ENCODE measurements at regions not wholly inside any gene's neighbourhood (a gene's known extent, or its start where the extent isn't known, plus 50 kb on each side); places are given as distances from the start of the nearest gene placed in this dataset.

DNA sequence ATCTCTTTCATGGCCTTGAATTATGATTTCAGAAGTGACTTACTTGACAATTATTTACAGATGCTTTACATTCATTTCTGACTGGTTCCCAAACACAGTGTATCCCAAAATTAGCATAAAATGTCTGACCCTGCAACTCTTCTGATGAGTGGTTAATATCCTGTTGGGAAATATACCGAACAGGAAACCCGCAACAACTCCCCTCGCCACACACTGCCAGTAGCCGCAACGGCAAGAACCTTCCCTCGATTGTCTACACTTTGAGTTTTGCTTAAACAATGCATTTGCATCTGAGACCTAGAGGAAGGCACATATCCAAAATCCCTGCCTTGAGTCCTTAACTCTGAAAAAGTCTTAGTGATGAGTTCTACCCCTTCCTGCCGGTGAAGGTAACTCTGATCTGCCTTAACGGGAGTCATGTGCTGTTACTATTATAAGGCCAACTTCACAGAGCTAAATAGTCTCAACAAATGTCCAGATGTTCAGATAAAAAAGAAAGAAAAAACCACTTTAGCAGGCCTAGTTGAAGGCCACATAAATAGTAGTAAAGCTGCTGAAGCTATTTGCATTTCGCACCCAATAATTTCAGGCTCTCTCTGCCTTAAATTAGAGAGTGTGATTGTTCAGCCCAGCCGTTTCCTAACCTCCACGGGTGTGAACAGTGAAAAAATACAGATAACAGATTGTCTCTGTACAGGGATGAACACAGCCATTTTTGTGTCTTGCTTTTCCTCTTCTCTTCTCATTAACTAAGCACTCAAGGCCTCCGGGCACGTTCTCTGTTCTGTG, 321.1 kb downstream of the HS3ST3B1 start:
- peak; percentile 96 for DNase-seq (ENCODE audit: low read depth)
- TF ChIP-seq POLR2A (IDR thresholded peaks at IDR 0.05; ENCODE audit: extremely low read depth, insufficient read length): no peak
- no peak for TF ChIP-seq MYC (IDR thresholded peaks at IDR 0.05; ENCODE audit: low read depth, low read length)
- TF ChIP-seq, protein P1, sequence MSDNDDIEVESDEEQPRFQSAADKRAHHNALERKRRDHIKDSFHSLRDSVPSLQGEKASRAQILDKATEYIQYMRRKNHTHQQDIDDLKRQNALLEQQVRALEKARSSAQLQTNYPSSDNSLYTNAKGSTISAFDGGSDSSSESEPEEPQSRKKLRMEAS (IDR thresholded peaks at IDR 0.05; ENCODE audit: low read depth, low read length): no peak
- TF ChIP-seq, protein P2, sequence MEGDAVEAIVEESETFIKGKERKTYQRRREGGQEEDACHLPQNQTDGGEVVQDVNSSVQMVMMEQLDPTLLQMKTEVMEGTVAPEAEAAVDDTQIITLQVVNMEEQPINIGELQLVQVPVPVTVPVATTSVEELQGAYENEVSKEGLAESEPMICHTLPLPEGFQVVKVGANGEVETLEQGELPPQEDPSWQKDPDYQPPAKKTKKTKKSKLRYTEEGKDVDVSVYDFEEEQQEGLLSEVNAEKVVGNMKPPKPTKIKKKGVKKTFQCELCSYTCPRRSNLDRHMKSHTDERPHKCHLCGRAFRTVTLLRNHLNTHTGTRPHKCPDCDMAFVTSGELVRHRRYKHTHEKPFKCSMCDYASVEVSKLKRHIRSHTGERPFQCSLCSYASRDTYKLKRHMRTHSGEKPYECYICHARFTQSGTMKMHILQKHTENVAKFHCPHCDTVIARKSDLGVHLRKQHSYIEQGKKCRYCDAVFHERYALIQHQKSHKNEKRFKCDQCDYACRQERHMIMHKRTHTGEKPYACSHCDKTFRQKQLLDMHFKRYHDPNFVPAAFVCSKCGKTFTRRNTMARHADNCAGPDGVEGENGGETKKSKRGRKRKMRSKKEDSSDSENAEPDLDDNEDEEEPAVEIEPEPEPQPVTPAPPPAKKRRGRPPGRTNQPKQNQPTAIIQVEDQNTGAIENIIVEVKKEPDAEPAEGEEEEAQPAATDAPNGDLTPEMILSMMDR (IDR thresholded peaks at IDR 0.05; ENCODE audit: low read depth, low read length): no peak

DNA sequence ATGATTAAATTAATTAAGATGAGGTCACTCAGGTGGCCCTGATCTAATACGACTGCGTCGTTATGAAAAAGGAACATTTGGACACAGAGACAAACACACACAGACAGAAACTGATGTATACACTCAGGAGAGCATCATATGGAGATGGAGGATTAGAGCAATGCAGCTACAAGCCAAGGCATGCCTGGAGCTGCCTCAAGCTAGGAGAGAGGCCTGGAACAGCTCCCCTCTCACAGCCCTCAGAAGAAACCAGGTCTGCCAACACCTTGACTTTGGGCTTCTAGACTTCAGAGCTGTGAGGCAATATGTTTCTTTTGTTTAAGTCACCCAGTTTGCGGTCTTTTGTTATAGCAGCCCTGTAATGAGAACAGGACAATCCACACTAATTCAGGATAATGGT, 318.9 kb downstream of the HS3ST3B1 start:
- H3K4me3 ChIP-seq (ENCODE audit: low read depth, low read length): no peak overlapping the region
- no peak for TF ChIP-seq POLR2A (IDR thresholded peaks at IDR 0.05; ENCODE audit: extremely low read depth, insufficient read length)
- no peak for TF ChIP-seq MYC (IDR thresholded peaks at IDR 0.05; ENCODE audit: low read depth, low read length)
- TF ChIP-seq, protein P1 (IDR thresholded peaks at IDR 0.05; ENCODE audit: low read depth, low read length): no peak
- TF ChIP-seq, protein P2 (IDR thresholded peaks at IDR 0.05; ENCODE audit: low read depth, low read length): no peak
- no peak for DNase-seq (ENCODE audit: low read depth)

More for the DNA sequence above, 321.1 kb downstream of the HS3ST3B1 start:
- H3K4me3 ChIP-seq (ENCODE audit: low read depth, low read length): peak overlapping the region; percentile 7

DNA sequence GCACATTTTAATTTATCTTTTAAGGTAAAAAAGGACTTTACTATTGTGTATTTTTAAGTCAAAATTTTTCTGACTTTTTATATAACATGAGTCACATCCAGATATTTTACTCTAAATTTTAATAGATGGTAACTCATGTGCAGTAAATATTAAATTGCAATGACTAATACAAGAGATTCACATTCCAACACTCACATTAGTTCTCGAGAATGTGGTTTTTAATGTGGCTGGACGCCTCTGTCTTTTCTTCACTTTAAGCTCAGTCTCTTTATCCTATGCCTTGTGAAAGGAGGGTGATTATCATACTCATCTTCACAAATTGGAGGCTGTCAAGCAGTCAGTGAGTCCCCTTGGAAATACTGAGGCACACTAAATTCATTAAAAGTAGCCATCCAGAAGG, 315.6 kb downstream of the HS3ST3B1 start:
- H3K4me3 ChIP-seq (ENCODE audit: low read depth, low read length): no peak overlapping the region
- TF ChIP-seq, protein P1 (IDR thresholded peaks at IDR 0.05; ENCODE audit: low read depth, low read length): no peak
- TF ChIP-seq, protein P2 (IDR thresholded peaks at IDR 0.05; ENCODE audit: low read depth, low read length): no peak
- TF ChIP-seq POLR2A (IDR thresholded peaks at IDR 0.05; ENCODE audit: extremely low read depth, insufficient read length) (no peak), MYC (IDR thresholded peaks at IDR 0.05; ENCODE audit: low read depth, low read length) (no peak)
- no peak for DNase-seq (ENCODE audit: low read depth)

GRCh38 chr17:14605267-14605599, 304.4 kb downstream of the HS3ST3B1 start:
- DNase-seq (ENCODE audit: low read depth): peak; percentile 98
- H3K4me3 ChIP-seq (ENCODE audit: low read depth, low read length): peak overlapping the region; percentile 40
- TF ChIP-seq POLR2A (IDR thresholded peaks at IDR 0.05; ENCODE audit: extremely low read depth, insufficient read length): no peak
- TF ChIP-seq, protein P2 (IDR thresholded peaks at IDR 0.05; ENCODE audit: low read depth, low read length): no peak
- no peak; the same call in 1 of the 2 replicates for TF ChIP-seq MYC (IDR thresholded peaks at IDR 0.05; ENCODE audit: low read depth, low read length)
- TF ChIP-seq, protein P1 (IDR thresholded peaks at IDR 0.05; ENCODE audit: low read depth, low read length): no peak

GRCh38 chr17:14604591-14605266, 303.8 kb downstream of the HS3ST3B1 start:
- peak overlapping the region; percentile 40 for H3K4me3 ChIP-seq (ENCODE audit: low read depth, low read length)

More at GRCh38 chr17:14604591-14605266, 303.8 kb downstream of the HS3ST3B1 start:
- peak; percentile 89 for DNase-seq (ENCODE audit: low read depth)
- TF ChIP-seq POLR2A (IDR thresholded peaks at IDR 0.05; ENCODE audit: extremely low read depth, insufficient read length): no peak
- TF ChIP-seq, protein P1 (IDR thresholded peaks at IDR 0.05; ENCODE audit: low read depth, low read length): peak; percentile 44; the same call in 1 of the 2 replicates
- TF ChIP-seq, protein P2 (IDR thresholded peaks at IDR 0.05; ENCODE audit: low read depth, low read length): no peak

All from NB4 (cell line).